NCI-H146 treated with DMSO at 0.1 percent for 48 hours (cell line): ENCODE measurements at regions not wholly inside any gene's neighbourhood (a gene's known extent, or its start where the extent isn't known, plus 50 kb on each side); places are given as distances from the start of the nearest gene placed in this dataset.
A peak's percentile ranks its signal among the peaks of the same experiment; 100 is the strongest.
"Not testable (repeated sequence)": the region's sequence is repeated elsewhere in the genome, so short reads cannot be mapped to it uniquely, and the experiment has no call there.

Source experiments
- DNase-seq: peaks from one replicate; lab custom pipeline; 2025; ENCODE audit not compliant: unreplicated experiment; lab: John Stamatoyannopoulos, UW

DNA sequence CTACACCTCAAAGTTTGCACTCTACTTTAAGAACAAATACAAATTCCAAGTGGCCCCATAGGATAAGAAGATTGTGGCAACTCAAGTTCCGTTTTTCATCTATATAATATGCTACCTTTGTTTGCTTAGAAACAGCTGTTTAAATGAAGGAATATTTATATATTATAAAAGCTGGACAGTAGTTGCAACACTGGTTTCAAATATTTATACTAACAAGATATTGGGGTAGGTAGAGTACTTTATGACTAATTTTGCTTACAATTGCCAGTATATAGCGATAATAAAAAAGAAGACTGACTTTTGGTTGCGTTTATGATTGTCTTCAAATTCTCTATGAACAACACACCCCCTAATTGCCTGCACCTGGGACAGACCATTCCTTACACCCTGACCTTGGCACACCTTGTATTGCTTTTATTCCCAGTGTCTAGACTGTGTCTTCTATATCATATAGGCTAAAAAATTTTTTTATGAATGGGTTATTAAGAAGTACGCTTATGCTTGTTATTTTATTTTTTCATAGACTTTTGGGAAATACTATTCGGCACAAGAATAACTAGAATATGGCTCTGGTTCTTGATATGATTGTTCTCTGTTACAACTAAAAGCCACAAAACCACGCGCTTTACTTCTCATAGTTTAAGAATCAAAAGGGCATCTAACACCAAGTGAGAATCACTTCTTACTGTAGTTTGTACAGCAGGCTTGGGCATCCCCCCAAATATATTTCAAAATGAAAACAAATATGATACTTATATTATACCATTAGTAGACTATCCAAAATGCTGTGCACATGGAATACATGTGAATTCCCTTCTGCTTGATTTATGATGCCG lies 455.4 kb upstream of the DCN start:
- peak; percentile 64 for DNase-seq

DNA sequence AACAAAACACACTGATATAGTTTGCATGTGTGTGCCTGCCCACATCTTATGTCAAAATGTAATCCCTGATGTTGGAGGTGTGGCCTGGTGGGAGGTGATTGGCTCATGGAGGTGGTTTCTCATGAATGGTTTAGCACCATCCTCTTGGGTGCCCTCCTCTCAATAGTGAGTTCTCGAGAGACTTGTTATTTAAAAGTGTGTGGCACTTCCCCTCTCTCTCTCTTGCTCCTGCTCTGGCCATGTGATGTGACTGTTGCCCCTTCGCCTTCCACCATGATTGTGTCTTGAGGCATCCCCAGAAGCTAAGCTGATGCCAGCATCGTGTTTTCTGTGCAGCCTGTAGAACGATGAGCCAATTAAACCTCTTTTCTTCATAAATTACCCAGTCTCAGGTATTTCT lies 454.1 kb upstream of the DCN start:
- DNase-seq = no peak

DNA sequence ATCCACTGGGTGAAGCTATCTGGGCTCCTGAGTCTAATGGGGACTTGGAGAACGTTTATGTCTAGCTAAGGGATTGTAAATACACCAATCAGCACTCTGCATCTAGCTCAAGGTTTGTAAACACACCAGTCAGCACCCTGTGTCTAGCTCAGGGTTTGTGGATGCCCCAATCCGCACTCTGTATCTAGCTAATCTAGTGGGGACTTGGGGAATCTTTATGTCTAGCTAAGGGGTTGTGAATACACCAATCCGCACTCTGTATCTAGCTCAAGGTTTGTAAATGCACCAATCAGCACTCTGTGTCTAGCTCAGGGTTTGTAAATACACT lies 451.7 kb upstream of the DCN start:
- not testable (repeated sequence) for DNase-seq

DNA sequence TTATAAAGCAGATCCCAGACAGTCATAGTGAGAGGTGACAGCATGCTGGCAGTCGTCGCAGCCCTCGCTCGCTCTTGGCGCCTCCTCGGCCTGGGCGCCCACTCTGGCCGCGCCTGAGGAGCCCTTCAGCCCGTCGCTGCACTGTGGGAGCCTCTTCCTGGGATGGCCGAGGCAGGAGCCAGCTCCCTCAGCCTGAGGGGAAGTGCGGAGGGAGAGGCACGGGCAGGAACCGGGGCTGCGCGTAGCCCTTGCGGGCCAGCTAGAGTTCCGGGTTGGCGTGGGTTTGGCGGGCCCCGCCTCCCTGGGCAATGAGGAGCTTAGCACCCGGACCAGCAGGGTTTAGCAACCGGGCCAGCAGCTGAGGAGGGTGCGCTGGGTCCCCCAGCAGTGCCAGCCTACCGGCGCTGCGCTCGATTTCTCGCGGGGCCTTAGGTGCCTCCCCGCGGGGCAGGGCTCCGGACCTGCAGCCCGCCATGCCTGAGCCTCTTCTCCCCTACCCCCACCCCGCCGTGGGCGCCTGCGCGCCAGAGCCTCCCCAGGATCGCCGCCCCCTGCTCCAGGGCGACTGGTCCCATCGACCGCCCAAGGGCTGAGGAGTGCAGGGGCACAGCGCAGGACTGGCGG lies 451.2 kb upstream of the DCN start:
- DNase-seq = no peak

DNA sequence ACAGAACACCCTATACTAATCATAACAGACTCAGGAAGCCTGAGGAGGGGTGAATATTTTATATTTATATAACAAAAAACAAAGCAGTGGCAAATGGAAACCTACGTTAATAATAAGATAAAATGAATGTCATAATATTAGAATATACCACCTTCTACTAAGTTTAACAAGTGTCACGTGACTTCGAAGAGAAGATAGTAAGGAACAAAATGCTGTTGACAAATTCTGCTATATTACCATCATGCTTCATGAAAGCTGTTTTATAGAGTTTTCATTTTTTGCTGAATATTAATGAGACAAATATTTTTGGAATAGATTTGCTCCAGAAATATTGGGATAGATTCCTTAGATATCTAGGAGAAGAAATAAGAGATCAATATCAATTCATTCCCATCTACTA lies 450.6 kb upstream of the DCN start:
- DNase-seq = no peak

DNA sequence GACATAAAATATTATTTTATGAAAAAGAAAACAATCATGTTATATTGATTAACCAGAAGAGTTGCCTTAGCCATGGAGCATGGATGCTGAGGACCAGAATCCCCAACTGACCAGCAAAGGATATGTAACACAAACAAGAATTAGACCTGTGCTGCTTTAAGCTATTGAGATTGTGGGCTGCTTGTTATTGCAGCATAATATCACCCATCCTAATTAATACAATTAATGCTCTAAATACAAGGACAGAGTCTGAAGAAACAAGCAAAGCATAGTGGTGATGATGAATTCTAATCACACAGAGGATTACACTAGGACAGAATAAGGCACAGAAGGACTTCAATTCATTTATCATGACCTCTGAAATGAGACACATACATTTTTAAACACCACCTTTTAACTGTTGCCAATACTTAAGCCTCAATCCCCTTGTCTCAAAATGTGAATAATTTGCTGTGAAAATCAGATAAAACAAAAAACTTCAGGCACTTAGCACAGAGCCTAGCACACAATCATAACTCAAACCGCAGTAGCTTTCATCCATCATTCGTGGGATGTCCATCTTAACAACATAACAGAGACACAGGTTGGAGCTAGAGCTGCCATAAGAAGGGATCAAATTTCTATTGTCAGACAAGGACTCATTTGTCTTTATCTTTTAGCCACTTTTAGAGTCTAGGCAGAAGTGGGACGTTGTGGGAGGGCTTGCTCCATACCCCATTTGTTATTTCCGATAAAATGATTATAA lies 449.6 kb upstream of the DCN start:
- no peak for DNase-seq

DNA sequence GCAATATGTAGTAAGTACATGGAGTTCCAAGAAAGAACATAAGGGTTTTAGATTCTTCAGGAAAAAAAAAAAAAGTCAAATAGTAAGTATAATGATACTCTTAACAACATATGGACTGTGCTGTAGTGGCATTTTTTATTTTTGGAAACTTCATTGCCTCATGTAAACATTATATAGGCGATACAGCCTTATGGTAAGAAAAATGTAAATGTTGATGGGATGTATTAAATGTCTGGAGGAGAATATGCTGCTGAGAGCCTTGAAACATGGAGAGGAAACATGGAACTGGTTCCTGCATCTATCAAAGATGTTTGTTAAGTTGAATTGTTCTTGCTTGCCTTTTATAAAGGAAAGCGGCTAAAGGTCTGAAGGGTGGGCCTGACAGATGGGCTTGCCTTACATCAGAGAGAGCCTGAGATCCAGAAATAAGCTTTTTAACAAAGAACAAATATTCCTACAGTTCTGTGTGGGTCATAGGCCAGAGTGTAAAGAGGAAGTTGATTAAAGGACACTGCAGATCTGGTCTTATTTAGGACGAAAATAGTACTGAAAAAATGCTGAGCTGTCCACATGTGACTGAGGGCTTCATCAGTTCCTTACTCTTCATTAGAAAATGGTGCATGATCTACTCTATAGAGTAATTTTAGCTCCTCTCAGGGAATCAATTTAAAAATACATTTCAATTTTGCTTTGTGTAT lies 448.1 kb upstream of the DCN start:
- no peak for DNase-seq

DNA sequence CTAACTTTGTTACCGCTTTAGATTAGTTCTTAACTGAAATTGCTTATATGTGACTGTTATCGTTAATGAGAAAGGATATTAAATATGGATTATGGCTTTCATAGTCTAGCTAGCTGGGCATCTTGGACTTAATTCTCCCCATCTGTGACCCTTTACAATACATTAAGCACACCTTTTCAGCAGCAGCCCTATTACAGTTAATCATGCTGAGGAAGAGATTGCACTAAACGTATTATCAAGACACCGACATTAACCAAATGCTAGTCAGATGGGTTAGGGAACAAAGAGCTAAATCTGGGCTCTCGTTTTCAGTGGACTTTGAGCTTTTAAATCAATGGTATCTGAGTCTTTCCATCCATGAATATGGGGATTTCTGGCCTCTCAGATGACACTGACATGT lies 447.5 kb upstream of the DCN start:
- no peak for DNase-seq

DNA sequence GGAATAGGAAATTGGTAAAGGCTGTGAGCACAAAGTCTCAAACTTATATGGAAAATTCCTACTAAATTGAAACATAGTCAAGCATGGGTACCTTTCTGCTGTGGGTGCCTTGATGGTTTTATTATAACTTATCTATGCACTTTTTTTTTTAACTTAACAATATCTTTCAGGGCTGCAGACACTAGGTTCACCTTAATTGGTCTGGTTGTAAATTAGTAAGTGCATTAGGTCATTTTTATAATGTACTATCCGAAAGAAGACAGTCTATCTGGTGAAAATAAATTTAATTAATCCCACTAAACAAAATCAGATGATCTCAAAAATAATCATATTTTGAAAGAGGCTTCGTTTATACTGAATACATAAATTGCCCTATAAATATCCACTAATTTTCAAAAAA lies 446.8 kb upstream of the DCN start:
- DNase-seq = no peak

DNA sequence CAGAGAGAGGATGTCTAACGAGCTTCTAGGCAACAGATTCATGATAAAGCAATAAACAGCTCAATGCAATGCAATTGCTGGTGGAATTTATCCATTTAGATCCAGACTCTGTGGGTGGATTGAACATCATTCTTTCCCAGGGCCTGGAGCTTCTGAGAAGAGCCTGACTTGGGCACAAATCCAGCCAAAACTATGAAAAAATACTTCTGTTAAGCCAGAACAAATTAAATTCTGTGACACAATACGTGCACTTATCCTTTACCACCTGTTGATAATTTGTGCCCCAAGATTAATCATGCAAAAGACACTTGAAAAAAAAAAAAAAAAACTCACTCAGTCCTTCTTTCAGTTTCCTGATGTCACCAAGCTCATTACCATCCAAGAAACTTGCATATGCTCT lies 446.0 kb upstream of the DCN start:
- DNase-seq = no peak

DNA sequence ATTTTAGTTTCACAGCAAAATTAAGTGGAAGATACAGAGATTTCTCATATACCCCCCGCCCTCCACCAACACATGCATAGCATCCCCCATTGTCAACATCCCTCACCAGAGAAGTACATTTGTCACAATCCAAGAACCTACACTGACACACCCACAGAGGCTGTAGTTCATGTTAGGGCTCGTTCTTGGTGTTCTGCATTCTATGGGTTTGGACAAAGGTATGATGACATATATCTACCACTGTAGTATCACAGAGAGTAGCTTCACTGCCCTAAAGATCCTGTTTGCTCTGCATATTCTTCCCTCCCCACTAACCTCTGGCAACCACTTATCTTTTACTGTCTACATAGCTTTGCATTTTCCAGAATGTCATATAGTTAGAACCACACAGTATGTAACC lies 444.6 kb upstream of the DCN start:
- no peak for DNase-seq

DNA sequence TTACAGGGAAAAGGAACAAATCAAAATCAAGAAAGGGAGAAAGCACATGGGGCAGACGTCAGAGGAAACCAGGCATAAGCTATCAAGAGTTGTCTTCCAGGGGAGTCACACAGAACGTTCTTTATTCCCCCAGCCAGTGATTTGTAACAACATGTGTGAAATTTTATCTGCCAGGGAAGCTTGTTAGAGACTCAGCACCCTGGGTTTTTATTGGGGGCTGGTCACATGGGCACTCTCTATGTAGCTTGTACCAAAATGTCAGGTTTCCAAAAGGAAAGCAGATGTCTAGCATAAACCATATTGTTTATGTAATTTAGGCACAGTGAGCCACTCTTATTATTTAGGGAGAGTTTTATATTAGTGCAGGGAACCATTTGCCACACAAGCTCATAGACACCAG lies 440.4 kb upstream of the DCN start:
- DNase-seq = no peak

DNA sequence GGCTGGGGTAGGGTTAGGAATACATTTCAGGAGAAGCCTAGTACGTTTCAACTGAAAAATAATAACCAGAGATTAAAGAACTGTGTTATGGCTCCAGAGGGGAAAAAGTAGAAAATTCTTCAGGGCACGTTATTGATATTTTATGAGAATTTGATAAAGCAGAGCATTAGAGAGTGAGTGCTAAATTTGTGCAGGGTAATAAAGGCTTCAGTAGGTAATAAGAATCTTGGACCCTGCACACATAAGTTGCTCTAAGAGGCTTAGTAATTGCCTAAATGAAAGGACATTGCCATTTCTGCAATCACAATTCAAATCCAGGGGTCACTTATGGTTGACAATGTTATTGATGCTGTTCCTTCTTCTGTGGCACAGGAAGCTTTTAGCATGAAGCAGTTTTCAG lies 439.4 kb upstream of the DCN start:
- no peak for DNase-seq

DNA sequence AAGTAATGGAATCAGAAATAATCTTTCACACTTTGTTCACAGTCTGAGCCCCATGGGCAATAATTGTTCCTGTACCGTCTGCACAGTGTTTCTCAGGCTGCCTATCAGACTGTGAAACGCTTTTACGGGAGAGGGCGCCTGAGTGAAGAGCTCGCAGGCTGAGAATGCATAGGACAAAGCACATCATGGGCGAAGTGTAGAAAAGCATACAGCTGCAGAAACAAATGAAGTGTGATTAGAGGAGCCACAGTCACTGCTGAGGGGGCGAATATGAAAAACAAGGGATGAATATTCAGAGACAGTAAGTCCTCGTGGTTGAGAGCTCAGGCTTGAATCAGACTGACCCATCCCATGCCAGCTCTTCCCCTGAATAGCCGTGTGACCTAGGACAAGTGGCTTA lies 438.4 kb upstream of the DCN start:
- DNase-seq = peak; percentile 47

DNA sequence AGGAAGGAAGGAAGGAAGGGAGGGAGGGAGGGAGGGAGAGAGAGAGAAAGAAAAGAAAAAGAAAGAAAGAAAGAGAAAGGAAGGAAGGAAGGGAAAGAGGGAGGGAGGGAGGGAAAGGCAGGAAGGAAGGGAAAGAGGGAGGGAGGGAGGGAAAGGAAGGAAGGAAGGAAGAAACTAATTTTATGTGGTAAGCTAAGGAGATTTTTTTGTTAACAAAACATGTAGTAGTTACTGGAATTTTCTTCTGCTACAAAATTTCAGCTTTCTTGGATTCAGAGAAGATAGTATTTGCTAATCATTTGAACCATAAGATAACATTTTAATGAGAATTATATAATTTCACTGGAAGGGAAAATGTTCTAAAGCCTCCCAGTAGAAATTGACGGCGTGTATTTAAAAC lies 437.8 kb upstream of the DCN start:
- no peak for DNase-seq

DNA sequence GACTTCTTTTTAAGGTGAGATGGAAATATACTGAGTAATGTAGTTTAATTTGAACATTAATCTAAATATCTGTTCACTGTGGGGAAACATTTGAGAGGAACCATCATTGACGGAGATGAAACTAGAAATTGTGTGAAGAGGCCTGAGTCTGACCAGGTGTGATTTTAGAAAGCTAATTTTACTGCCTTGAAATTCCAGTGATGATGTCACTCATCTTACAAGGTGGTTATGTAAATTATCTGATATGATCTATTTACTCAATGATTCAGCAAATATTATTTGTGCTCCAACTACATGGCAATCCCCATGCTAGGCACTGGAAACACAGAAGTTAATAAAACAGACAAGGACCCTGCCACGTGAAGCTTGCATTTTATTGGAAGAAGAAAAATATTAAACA lies 435.7 kb upstream of the DCN start:
- no peak for DNase-seq

DNA sequence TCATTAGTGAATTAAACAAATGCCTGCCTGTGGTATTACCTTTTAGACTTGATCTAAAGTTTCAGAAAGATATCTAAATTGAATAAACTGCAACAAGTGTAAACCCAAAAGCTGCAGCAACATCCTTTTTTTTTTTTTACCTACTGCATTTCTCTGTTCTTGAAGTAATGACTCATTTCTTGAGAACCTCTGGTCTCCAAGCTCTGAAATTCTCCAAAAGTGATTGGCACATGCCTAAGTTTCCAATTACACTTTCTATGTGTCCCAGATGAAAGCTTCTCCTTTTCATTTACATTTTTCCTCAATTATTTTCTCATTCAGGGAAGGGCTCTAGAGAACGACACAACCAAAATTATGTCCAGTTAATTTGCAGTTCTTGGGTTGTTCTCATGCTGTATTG lies 435.2 kb upstream of the DCN start:
- no peak for DNase-seq

DNA sequence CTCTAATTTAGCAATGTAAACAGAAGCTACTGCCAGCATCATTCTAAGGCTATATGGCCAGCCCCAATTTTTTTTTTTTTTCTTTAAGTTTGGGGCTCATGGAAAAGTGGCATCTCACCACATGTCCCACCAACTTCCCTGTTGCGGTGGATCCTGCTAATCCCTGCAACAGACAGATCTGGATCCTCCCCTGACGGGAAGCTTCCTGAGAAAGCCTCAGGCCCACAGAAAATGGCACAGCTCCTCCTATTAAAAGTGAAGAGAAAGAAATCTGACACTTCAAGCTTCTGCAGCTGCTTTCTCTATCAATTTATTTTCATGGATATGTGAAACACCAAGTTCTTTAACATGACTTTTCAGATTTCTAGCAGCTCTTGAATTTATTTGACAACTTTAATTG lies 433.8 kb upstream of the DCN start:
- DNase-seq = no peak

DNA sequence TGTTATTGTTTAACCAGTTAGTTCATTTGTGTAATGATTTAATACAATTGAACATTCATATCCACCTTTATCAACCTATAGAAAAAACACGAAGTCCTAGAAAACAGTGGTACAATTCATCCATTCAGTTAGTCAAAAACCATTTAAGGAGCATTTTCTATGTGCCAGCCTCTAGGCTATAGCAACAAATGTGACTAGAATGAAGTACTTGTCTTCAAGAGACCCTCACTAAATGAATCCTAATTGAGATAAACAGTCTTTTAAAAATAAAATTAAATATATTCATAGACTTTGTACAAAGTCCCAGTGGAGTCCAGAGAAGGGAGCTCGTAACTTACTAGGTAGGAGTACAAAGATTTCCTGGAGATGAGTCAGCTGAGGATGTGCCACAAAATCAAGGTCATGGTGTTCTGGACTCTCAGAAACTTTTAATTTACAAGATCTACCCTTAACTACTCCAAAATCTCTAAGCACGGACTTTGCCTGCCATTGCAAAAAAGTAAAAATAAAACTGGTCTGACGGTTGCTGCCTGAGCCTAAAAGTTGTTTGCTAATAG lies 430.7 kb upstream of the DCN start:
- no peak for DNase-seq

DNA sequence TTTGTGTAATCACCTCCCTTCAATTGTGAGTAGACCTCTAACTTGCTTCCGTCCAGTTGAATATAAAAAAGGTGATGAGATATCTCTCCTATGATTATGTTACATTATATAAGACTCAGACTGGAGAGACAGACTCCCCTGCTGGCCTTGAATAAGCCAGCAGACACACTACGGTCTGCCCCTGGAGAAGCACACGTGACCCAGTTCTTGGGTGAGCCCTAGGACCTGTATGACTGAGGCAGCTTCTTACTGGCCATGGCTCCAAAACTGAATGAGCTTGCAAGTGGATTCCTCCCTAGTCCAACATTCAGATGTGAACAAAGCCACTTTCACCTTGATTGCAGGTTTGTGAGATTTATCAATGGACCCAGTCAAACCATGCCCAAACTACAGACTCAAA lies 427.9 kb upstream of the DCN start:
- DNase-seq = no peak

DNA sequence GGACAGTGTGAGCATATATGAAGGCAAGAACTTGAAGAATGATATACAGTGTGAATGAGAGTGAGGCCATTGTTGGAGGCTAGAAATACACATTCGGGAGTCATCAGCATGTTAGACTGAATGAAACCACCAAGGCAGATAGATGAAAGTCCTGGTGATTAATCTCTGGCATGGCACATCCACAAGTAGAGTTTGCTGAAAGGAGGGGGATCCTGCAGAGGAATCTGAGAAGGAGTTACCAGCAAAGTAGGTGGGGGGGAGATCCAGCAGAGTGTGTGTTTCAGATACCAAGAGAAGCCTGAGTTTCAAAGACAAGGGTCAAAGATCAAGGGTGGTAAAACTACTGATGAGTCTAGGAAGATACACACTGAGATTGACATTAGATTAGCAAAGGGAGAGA lies 426.7 kb upstream of the DCN start:
- peak; percentile 11 for DNase-seq
